H1 (cell line): ENCODE measurements at regions not wholly inside any gene's neighbourhood (a gene's known extent, or its start where the extent isn't known, plus 50 kb on each side); places are given as distances from the start of the nearest gene placed in this dataset.

Experiments used
- CTCF ChIA-PET: fragments of 300-600 bp; sonication (Branson Sonifier 250); formaldehyde crosslinking; loops from one replicate; lab custom pipeline; 2021; ENCODE audit not compliant: partially characterized antibody; lab: Charles Lee
- POLR2A ChIA-PET: fragments of 300-600 bp; sonication (Branson Sonifier 250); formaldehyde crosslinking; loops from one replicate; lab custom pipeline; 2021; ENCODE audit warnings: inconsistent platforms; ENCODE audit not compliant: partially characterized antibody; lab: Charles Lee
- DNase-seq, 2 experiments: peaks; one replicate each; pipeline versions ENCODE4 v3.0.0 to v3.0.0-alpha.2; 2010 to 2022; ENCODE audit warnings: low spot score in 2 of 2, low read depth in 1 of 2, mixed read lengths in 1 of 2
- FAIRE-seq: peaks from 2 replicates; lab custom pipeline; 2011; peaks lifted over from hg19 to GRCh38; lab: Jason Lieb, UNC
- H2AFZ ChIP-seq: 2 replicates; pipeline ENCODE4 v1.8.1; 2012; ENCODE audit warnings: low read length, inconsistent platforms
- H2AK5ac ChIP-seq: 2 replicates; pipeline ENCODE4 v1.6.1; 2013; ENCODE audit warnings: low read depth, low read length
- H2BK120ac ChIP-seq: replicated peaks from 2 replicates; pipeline ENCODE3; 2013; ENCODE audit warnings: low read depth, low read length, inconsistent platforms
- H2BK12ac ChIP-seq: 2 replicates; pipeline ENCODE4 v1.6.1; 2013; ENCODE audit warnings: low read depth, low read length
- H2BK15ac ChIP-seq: 2 replicates; pipeline ENCODE4 v1.6.1; 2013; ENCODE audit warnings: low read length
- H2BK20ac ChIP-seq: 2 replicates; pipeline ENCODE4 v1.6.1; 2013; ENCODE audit warnings: low read length
- H2BK5ac ChIP-seq: 2 replicates; pipeline ENCODE4 v1.6.1; 2013; ENCODE audit warnings: low read depth, low read length
- H3K14ac ChIP-seq: 2 replicates; pipeline ENCODE4 v1.6.1; 2013; ENCODE audit warnings: inconsistent platforms; ENCODE audit not compliant: insufficient read length
- H3K18ac ChIP-seq: 2 replicates; pipeline ENCODE4 v1.6.1; 2013; ENCODE audit warnings: low read length; ENCODE audit errors: extremely low read depth
- H3K23ac ChIP-seq: 2 replicates; pipeline ENCODE4 v1.6.1; 2013; ENCODE audit warnings: inconsistent platforms; ENCODE audit not compliant: insufficient read length
- H3K23me2 ChIP-seq: 2 replicates; pipeline ENCODE4 v1.6.1; 2013; ENCODE audit warnings: low read depth, low read length
- H3K27ac ChIP-seq: 2 replicates; pipeline ENCODE4 v1.6.1; 2011; ENCODE audit warnings: low read depth, low read length, inconsistent platforms
- H3K27me3 ChIP-seq, 4 experiments: replicated peaks in 1 of 4; 1 replicate in 1 of 4; 2 replicates in 3 of 4; pipeline versions ENCODE4 v1.6.1 to v1.8.1; 2011 to 2013; ENCODE audit warnings: low read length in 3 of 4, mild to moderate bottlenecking in 3 of 4, inconsistent platforms in 2 of 4, mixed read lengths in 2 of 4, moderate library complexity in 1 of 4; ENCODE audit not compliant: control insufficient read depth in 3 of 4, insufficient read depth in 3 of 4; ENCODE audit errors: extremely low read depth in 1 of 4
- H3K36me3 ChIP-seq, 4 experiments: 2 replicates each; pipeline versions ENCODE4 v1.6.1 to v1.8.1; 2011 to 2013; ENCODE audit warnings: mild to moderate bottlenecking in 4 of 4, low read length in 3 of 4, moderate library complexity in 2 of 4, control low read depth in 1 of 4, inconsistent platforms in 1 of 4; ENCODE audit not compliant: insufficient read depth in 4 of 4, control insufficient read depth in 2 of 4
- H3K4ac ChIP-seq: replicated peaks from 2 replicates; pipeline ENCODE3; 2013; ENCODE audit warnings: low read length, low read depth, mixed read lengths, inconsistent platforms; ENCODE audit not compliant: insufficient read length
- H3K4me1 ChIP-seq, 4 experiments: replicated peaks in 1 of 4; 1 replicate in 1 of 4; 2 replicates in 3 of 4; pipeline versions ENCODE4 v1.6.1 to v1.8.1; 2011 to 2013; ENCODE audit warnings: low read length in 3 of 4, inconsistent platforms in 2 of 4, mixed read lengths in 1 of 4; ENCODE audit not compliant: insufficient read depth in 4 of 4, control insufficient read depth in 3 of 4
- H3K4me2 ChIP-seq, 2 experiments: 2 replicates each; pipeline versions ENCODE4 v1.6.1 to v1.8.1; 2011 to 2013; ENCODE audit warnings: low read depth in 2 of 2, low read length in 2 of 2, control low read depth in 1 of 2, inconsistent platforms in 1 of 2, mild to moderate bottlenecking in 1 of 2; ENCODE audit not compliant: insufficient read depth in 1 of 2
- H3K4me3 ChIP-seq, 4 experiments: fragments of 200-600, 300-600 bp in 1 of 4; sonication (generic), shearing (Covaris generic), sonication (Bioruptor Twin) in 1 of 4; 2 replicates each; pipeline versions ENCODE4 v1.5.1 to v1.8.1; 2011 to 2016; ENCODE audit warnings: low read length in 4 of 4, low read depth in 3 of 4, control low read depth in 2 of 4, inconsistent platforms in 2 of 4, mild to moderate bottlenecking in 2 of 4, mixed read lengths in 1 of 4, moderate library complexity in 1 of 4; ENCODE audit not compliant: insufficient read depth in 2 of 4; ENCODE audit errors: extremely low read depth in 1 of 4
- H3K56ac ChIP-seq: replicated peaks from 2 replicates; pipeline ENCODE3; 2013; ENCODE audit warnings: low read depth, mild to moderate bottlenecking, mixed read lengths, low read length, inconsistent platforms; ENCODE audit not compliant: insufficient read length
- H3K79me1 ChIP-seq: 2 replicates; pipeline ENCODE4 v1.6.1; 2013; ENCODE audit warnings: low read depth, low read length, control low read depth
- H3K79me2 ChIP-seq, 2 experiments: 2 replicates each; pipeline versions ENCODE4 v1.6.1 to v1.8.1; 2012 to 2013; ENCODE audit warnings: low read length in 2 of 2, mild to moderate bottlenecking in 2 of 2, inconsistent platforms in 1 of 2; ENCODE audit not compliant: insufficient read depth in 2 of 2, control insufficient read depth in 1 of 2
- H3K9ac ChIP-seq, 4 experiments: replicated peaks in 1 of 4; 1 replicate in 1 of 4; 2 replicates in 3 of 4; pipeline versions ENCODE4 v1.6.1 to v1.8.1; 2011 to 2013; ENCODE audit warnings: low read depth in 3 of 4, low read length in 3 of 4, control low read depth in 2 of 4, mild to moderate bottlenecking in 2 of 4, moderate library complexity in 2 of 4, inconsistent platforms in 1 of 4; ENCODE audit errors: extremely low read depth in 1 of 4
- H3K9me3 ChIP-seq, 2 experiments: 2 replicates each; pipeline versions ENCODE4 v1.6.1 to v1.8.1; 2012 to 2013; ENCODE audit warnings: mild to moderate bottlenecking in 2 of 2, moderate library complexity in 2 of 2, control low read depth in 1 of 2, inconsistent platforms in 1 of 2, low read depth in 1 of 2, low read length in 1 of 2, mixed read lengths in 1 of 2; ENCODE audit not compliant: insufficient read depth in 2 of 2
- H4K20me1 ChIP-seq, 2 experiments: replicated peaks in 1 of 2; 2 replicates each; pipeline versions ENCODE3 to v1.8.1; 2011 to 2013; ENCODE audit warnings: inconsistent platforms in 2 of 2, low read length in 2 of 2, mild to moderate bottlenecking in 1 of 2; ENCODE audit not compliant: insufficient read depth in 2 of 2, control insufficient read depth in 1 of 2
- H4K5ac ChIP-seq: 2 replicates; pipeline ENCODE4 v1.6.1; 2013; ENCODE audit warnings: low read length, low read depth, mixed read lengths, inconsistent platforms; ENCODE audit not compliant: insufficient read length
- H4K8ac ChIP-seq: 2 replicates; pipeline ENCODE4 v1.8.0; 2013; ENCODE audit warnings: mild to moderate bottlenecking, moderate library complexity, low read length, inconsistent platforms; ENCODE audit not compliant: insufficient read depth; ENCODE audit errors: extremely low read depth
- H4K91ac ChIP-seq: replicated peaks from 2 replicates; pipeline ENCODE3; 2013; ENCODE audit warnings: low read length, mixed read lengths, inconsistent platforms; ENCODE audit not compliant: insufficient read length
- ASH2L ChIP-seq: fragments of 200-600, 300-600 bp; sonication (generic); IDR thresholded peaks from one replicate; pipeline ENCODE4 v1.7.1; 2017; ENCODE audit warnings: low read length
- BRCA1 ChIP-seq: IDR thresholded peaks from 2 replicates; pipeline ENCODE4 v1.6.1; 2012; ENCODE audit warnings: low read depth, low read length, improper control_type of control experiment
- CBX8 ChIP-seq: fragments of 300-800, 300-1000 bp; sonication (generic); IDR thresholded peaks from 2 replicates; pipeline ENCODE4 v1.7.1; 2016; ENCODE audit warnings: low read depth, low read length, borderline replicate concordance
- KDM4A ChIP-seq: IDR thresholded peaks from one replicate; pipeline ENCODE4 v1.7.1; 2012; ENCODE audit warnings: low read depth, mild to moderate bottlenecking, moderate library complexity, low read length, inconsistent platforms; ENCODE audit not compliant: severe bottlenecking
- POLR2AphosphoS5 ChIP-seq: IDR thresholded peaks from 2 replicates; pipeline ENCODE4 v1.6.1; 2011; ENCODE audit warnings: low read depth, low read length
- RFX5 ChIP-seq: IDR thresholded peaks from 2 replicates; pipeline ENCODE4 v1.6.1; 2011; ENCODE audit warnings: low read depth, low read length, improper control_type of control experiment, borderline replicate concordance
- WGBS, 2 experiments: shearing (Covaris generic) in 1 of 2; methylation state at CpG; one replicate each; pipeline versions ENCODE4 v1.1.6 to v1.1.7; 2013 to 2015; ENCODE audit warnings: low lambda C conversion rate in 2 of 2, mixed read lengths in 2 of 2, inconsistent platforms in 1 of 2, low coverage in 1 of 2, missing lambda C conversion rate in 1 of 2; ENCODE audit not compliant: insufficient replicate concordance in 2 of 2, insufficient coverage in 1 of 2, insufficient read length in 1 of 2; ENCODE audit errors: extremely low coverage in 1 of 2, missing lambda C conversion rate in 1 of 2; 5-methylcytosine and 5-hydroxymethylcytosine counted together

DNA sequence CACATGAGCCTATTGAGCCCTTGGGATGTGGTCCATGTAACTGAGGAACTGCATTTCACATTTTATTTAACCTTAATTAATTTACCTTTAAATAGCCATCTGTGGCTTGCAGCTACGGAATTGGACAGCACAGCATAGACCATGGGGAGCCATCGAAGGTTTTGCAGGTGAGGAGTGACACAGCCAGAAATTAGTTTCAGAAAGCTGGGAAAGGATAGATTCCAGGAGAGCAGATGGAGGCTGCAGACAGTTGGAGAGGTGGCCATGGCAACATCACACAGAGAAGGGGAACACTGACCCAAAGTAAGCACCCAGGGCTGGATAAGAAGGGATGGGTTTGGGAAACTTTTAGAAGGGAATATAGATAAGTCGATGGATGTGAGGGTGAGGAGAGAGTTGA, 100.1 kb upstream of the SLC6A11 start:
- Histone ChIP-seq H3K14ac (no peak overlapping the region), H3K56ac (no peak overlapping the region), H3K79me2 (no peaks in the 10 kb centered on the region), H2AK5ac (no peak overlapping the region), H2BK15ac (no peak overlapping the region), H2AFZ (no peak overlapping the region), H3K18ac (no peak overlapping the region), H3K23ac (no peak overlapping the region), H3K9ac (no peak overlapping the region), H3K4me3 (no peak overlapping the region), H3K4ac (no peak overlapping the region), H3K36me3 (no peaks in the 10 kb centered on the region), H4K91ac (no peak overlapping the region), H3K27me3 (peaks cover 0 to 4% (median 3%) of the 10 kb centered on the region in 4 experiments; a peak in 3 of 7 replicates), H3K79me1 (no peaks in the 10 kb centered on the region), H2BK120ac (no peak overlapping the region), H3K27ac (no peak overlapping the region), H3K4me2 (no peak overlapping the region), H3K23me2 (no peaks in the 10 kb centered on the region), H3K4me1 (no peaks in the 10 kb centered on the region), H4K5ac (no peak overlapping the region), H4K8ac (no peak overlapping the region), H4K20me1 (peaks cover 0 to 2% of the 10 kb centered on the region in 2 experiments), H2BK12ac (no peak overlapping the region), H2BK5ac (no peak overlapping the region), H3K9me3 (0 out of 4 replicates have a peak, but pooled peaks cover 3 to 4% of the 10 kb centered on the region in 2 experiments), H2BK20ac (no peak overlapping the region)
- 92 to 100% methylated on average over 1 to 3 of the region's 3 CpGs for WGBS, 2 experiments
- ChIA-PET CTCF (interaction anchor here (0.7 to 3.3 kb wide), 4 partner anchors 9 to 284 kb away, joined by 3 to 12 read pairs (median 4); no protein-coding TSS in a partner anchor), POLR2A (no interaction called here)
- FAIRE-seq (no peak), DNase-seq (no peak)
- no peak for TF ChIP-seq RFX5
- TF ChIP-seq BRCA1, result no peak
- TF ChIP-seq POLR2AphosphoS5, result no peak
- TF ChIP-seq KDM4A, result no peak
- no peak for TF ChIP-seq CBX8
- TF ChIP-seq ASH2L, result no peak
